ENCODE measurements at regions not wholly inside any gene's neighbourhood (a gene's known extent, or its start where the extent isn't known, plus 50 kb on each side); places are given as distances from the start of the nearest gene placed in this dataset.

DNA sequence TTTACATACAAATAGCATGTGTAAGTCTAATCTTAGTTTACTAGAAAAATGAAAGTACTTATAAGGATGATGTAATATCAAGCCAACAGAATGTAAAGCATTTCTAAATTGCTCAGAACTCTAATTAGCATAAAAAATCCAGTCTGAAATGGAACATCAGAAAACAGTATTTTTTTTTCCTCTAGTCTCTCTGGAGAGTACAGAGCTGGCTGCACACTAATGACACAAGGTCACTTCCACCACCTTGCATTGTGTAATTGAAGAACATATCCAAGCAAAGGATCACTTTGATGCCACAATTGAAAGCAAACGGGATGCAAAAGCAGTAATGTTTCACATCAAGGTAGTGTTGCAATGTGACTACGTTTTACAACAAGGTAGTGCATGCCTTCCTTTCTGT lies 548.0 kb upstream of the LUZP2 start:
- TF ChIP-seq, protein P1, sequence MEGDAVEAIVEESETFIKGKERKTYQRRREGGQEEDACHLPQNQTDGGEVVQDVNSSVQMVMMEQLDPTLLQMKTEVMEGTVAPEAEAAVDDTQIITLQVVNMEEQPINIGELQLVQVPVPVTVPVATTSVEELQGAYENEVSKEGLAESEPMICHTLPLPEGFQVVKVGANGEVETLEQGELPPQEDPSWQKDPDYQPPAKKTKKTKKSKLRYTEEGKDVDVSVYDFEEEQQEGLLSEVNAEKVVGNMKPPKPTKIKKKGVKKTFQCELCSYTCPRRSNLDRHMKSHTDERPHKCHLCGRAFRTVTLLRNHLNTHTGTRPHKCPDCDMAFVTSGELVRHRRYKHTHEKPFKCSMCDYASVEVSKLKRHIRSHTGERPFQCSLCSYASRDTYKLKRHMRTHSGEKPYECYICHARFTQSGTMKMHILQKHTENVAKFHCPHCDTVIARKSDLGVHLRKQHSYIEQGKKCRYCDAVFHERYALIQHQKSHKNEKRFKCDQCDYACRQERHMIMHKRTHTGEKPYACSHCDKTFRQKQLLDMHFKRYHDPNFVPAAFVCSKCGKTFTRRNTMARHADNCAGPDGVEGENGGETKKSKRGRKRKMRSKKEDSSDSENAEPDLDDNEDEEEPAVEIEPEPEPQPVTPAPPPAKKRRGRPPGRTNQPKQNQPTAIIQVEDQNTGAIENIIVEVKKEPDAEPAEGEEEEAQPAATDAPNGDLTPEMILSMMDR (IDR thresholded peaks at IDR 0.05; ENCODE audit: low read depth, low read length, poor library complexity, severe bottlenecking): no peak
- TF ChIP-seq EZH2phosphoT487 (IDR thresholded peaks at IDR 0.05; ENCODE audit: borderline replicate concordance, low read length): no peak

Measured in DOHH2 (cell line).